ENCODE measurements at regions not wholly inside any gene's neighbourhood (a gene's known extent, or its start where the extent isn't known, plus 50 kb on each side); places are given as distances from the start of the nearest gene placed in this dataset.
"Not testable (repeated sequence)": the region's sequence is repeated elsewhere in the genome, so short reads cannot be mapped to it uniquely, and the experiment has no call there.

DNA sequence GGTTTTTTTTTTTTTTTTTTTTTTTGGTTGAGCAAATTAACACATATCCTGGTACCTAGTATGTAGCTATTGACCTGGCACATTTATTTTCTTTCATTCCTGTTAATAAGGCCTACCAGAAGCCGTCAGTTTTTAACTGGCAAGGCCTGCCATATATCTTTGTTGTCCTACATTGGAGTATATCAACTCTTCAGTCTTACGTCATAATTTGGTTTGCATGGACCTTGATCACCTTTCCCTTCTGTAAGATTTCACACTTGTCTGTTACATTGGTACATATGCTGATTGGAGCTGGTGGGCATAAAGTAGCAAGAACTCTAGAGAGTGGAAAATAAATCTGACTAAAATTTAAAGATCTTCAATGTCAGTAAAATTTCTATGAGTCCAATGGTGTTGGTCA is 1658.0 kb downstream of the C4orf33 start:
- Histone ChIP-seq H3K4me1 (ENCODE audit: control insufficient read depth, extremely low read depth, insufficient read depth, low read length) (no peaks in the 10 kb centered on the region), H3K4me2 (ENCODE audit: control insufficient read depth, extremely low read depth, insufficient read depth, low read depth, low read length) (no peak overlapping the region), H3K9me1 (ENCODE audit: control insufficient read depth, extremely low read depth, insufficient read depth, low read length) (no peaks in the 10 kb centered on the region), H4K20me1 (ENCODE audit: control insufficient read depth, extremely low read depth, insufficient read depth, low read length) (no peaks in the 10 kb centered on the region), H2AFZ (ENCODE audit: control insufficient read depth, low read length) (no peak overlapping the region), H3K27me3 (ENCODE audit: control insufficient read depth, extremely low read depth, insufficient read depth, low read length) (no peaks in the 10 kb centered on the region), H3K79me2 (ENCODE audit: control insufficient read depth, insufficient read depth, low read length) (no peaks in the 10 kb centered on the region), H3K27ac (ENCODE audit: control insufficient read depth, insufficient read depth, low read length) (no peak overlapping the region), H3K9me3 (ENCODE audit: control insufficient read depth, low read depth, low read length) (no peaks in the 10 kb centered on the region), H3K4me3 (ENCODE audit: control insufficient read depth in 2 of 3, extremely low read depth in 1 of 3, insufficient read depth in 2 of 3, low read depth in 1 of 3, low read length in 3 of 3) (no peak overlapping the region), H3K36me3 (ENCODE audit: control insufficient read depth in 2 of 2, extremely low read depth in 1 of 2, insufficient read depth in 2 of 2, low read length in 2 of 2) (no peaks in the 10 kb centered on the region), H3K9ac (ENCODE audit: control insufficient read depth, extremely low read depth, insufficient read depth, low read length) (no peak overlapping the region)
- dilution Hi-C loops (cut with MboI; ENCODE audit: extremely low pct_ligation_motif_present, low sequenced_read_pairs) = no loop called here
- FAIRE-seq = no peak
- DNase-seq (ENCODE audit: low read depth, low spot score) = no peak
- TF ChIP-seq EZH2 (IDR thresholded peaks at IDR 0.05; ENCODE audit: low read length) (no peak), CTCF (optimal IDR thresholded peaks at IDR 0.05 in 1 of 3, IDR thresholded peaks at IDR 0.05 in 1 of 3, conservative IDR thresholded peaks at IDR 0.05 in 1 of 3; ENCODE audit: extremely low read depth in 1 of 3, insufficient read depth in 2 of 3, low read length in 3 of 3) (no peak)

DNA sequence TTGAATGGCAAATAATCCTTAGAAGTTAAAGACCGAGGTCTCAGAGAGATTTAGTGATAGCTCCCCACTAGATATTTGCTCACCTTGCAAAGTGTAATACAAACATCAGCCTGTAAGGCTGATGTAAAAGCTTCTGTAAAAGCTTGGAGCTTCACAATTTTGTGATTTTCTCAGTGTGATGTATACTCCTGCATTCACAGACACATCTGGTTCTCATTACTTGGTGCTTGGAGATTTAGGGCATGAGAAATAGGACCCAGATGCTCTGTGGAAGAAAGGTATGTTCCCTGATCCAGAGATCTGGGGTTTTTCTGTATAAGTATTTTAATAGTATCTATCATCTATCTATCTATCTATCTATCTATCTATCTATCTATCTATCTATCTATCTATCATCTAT is 1664.3 kb downstream of the C4orf33 start:
- H3K9ac ChIP-seq (ENCODE audit: control insufficient read depth, extremely low read depth, insufficient read depth, low read length) = no peak overlapping the region
- H3K27ac ChIP-seq (ENCODE audit: control insufficient read depth, insufficient read depth, low read length) = no peak overlapping the region
- DNase-seq (ENCODE audit: low read depth, low spot score) (no peak), FAIRE-seq (no peak)
- H3K4me3 ChIP-seq (ENCODE audit: control insufficient read depth in 2 of 3, extremely low read depth in 1 of 3, insufficient read depth in 2 of 3, low read depth in 1 of 3, low read length in 3 of 3) = no peak overlapping the region
- dilution Hi-C loops (cut with MboI; ENCODE audit: extremely low pct_ligation_motif_present, low sequenced_read_pairs) = no loop called here
- no peaks in the 10 kb centered on the region for H4K20me1 ChIP-seq (ENCODE audit: control insufficient read depth, extremely low read depth, insufficient read depth, low read length)
- no peak overlapping the region for H2AFZ ChIP-seq (ENCODE audit: control insufficient read depth, low read length)
- TF ChIP-seq CTCF (optimal IDR thresholded peaks at IDR 0.05 in 1 of 3, IDR thresholded peaks at IDR 0.05 in 1 of 3, conservative IDR thresholded peaks at IDR 0.05 in 1 of 3; ENCODE audit: extremely low read depth in 1 of 3, insufficient read depth in 2 of 3, low read length in 3 of 3) = no peak
- H3K9me1 ChIP-seq (ENCODE audit: control insufficient read depth, extremely low read depth, insufficient read depth, low read length) = no peaks in the 10 kb centered on the region
- H3K27me3 ChIP-seq (ENCODE audit: control insufficient read depth, extremely low read depth, insufficient read depth, low read length) = no peaks in the 10 kb centered on the region
- H3K4me2 ChIP-seq (ENCODE audit: control insufficient read depth, extremely low read depth, insufficient read depth, low read depth, low read length) = no peak overlapping the region
- no peaks in the 10 kb centered on the region for H3K9me3 ChIP-seq (ENCODE audit: control insufficient read depth, low read depth, low read length)
- no peaks in the 10 kb centered on the region for H3K79me2 ChIP-seq (ENCODE audit: control insufficient read depth, insufficient read depth, low read length)
- no peaks in the 10 kb centered on the region for H3K4me1 ChIP-seq (ENCODE audit: control insufficient read depth, extremely low read depth, insufficient read depth, low read length)
- no peaks in the 10 kb centered on the region for H3K36me3 ChIP-seq (ENCODE audit: control insufficient read depth in 2 of 2, extremely low read depth in 1 of 2, insufficient read depth in 2 of 2, low read length in 2 of 2)

DNA sequence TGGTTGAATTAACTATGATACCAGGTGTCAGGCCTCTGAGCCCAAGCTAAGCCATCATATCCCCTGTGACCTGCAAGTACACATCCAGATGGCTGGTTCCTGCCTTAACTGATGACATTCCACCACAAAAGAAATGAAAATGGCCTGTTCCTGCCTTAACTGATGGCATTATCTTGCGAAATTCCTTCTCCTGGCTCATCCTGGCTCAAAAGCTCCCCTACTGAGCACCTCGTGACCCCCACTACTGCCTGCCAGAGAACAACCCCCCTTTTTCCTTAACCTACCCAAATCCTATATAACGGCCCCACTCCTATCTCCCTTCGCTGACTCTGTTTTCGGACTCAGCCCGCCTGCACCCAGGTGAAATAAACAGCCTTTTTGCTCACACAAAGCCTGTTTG is 1671.4 kb downstream of the C4orf33 start:
- H3K4me2 ChIP-seq (ENCODE audit: control insufficient read depth, extremely low read depth, insufficient read depth, low read depth, low read length); dilution Hi-C loops (cut with MboI; ENCODE audit: extremely low pct_ligation_motif_present, low sequenced_read_pairs); H3K36me3 ChIP-seq (ENCODE audit: control insufficient read depth in 2 of 2, extremely low read depth in 1 of 2, insufficient read depth in 2 of 2, low read length in 2 of 2); DNase-seq (ENCODE audit: low read depth, low spot score); H4K20me1 ChIP-seq (ENCODE audit: control insufficient read depth, extremely low read depth, insufficient read depth, low read length); FAIRE-seq; H3K4me3 ChIP-seq (ENCODE audit: control insufficient read depth in 2 of 3, extremely low read depth in 1 of 3, insufficient read depth in 2 of 3, low read depth in 1 of 3, low read length in 3 of 3); H3K9me3 ChIP-seq (ENCODE audit: control insufficient read depth, low read depth, low read length); H3K4me1 ChIP-seq (ENCODE audit: control insufficient read depth, extremely low read depth, insufficient read depth, low read length); H3K27ac ChIP-seq (ENCODE audit: control insufficient read depth, insufficient read depth, low read length); H2AFZ ChIP-seq (ENCODE audit: control insufficient read depth, low read length); H3K9me1 ChIP-seq (ENCODE audit: control insufficient read depth, extremely low read depth, insufficient read depth, low read length); H3K27me3 ChIP-seq (ENCODE audit: control insufficient read depth, extremely low read depth, insufficient read depth, low read length); H3K9ac ChIP-seq (ENCODE audit: control insufficient read depth, extremely low read depth, insufficient read depth, low read length); H3K79me2 ChIP-seq (ENCODE audit: control insufficient read depth, insufficient read depth, low read length): not testable (repeated sequence)

DNA sequence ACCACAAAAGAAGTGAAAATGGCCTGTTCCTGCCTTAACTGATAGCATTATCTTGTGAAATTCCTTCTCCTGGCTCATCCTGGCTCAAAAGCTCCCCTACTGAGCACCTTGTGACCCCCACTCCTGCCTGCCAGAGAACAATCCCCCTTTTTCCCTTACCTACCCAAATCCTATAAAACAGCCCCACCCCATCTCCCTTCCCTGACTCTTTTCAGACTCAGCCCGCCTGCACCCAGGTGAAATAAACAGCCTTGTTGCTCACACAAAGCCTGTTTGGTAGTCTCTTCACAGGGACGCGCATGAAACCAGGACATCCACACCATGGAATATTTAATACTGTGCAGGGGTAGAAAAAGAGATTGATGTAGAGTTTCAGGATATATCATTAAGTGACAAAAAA is 1677.0 kb downstream of the C4orf33 start:
- H3K27ac ChIP-seq (ENCODE audit: control insufficient read depth, insufficient read depth, low read length); FAIRE-seq; H3K9ac ChIP-seq (ENCODE audit: control insufficient read depth, extremely low read depth, insufficient read depth, low read length); H2AFZ ChIP-seq (ENCODE audit: control insufficient read depth, low read length); H4K20me1 ChIP-seq (ENCODE audit: control insufficient read depth, extremely low read depth, insufficient read depth, low read length); DNase-seq (ENCODE audit: low read depth, low spot score); H3K79me2 ChIP-seq (ENCODE audit: control insufficient read depth, insufficient read depth, low read length); H3K27me3 ChIP-seq (ENCODE audit: control insufficient read depth, extremely low read depth, insufficient read depth, low read length); H3K4me3 ChIP-seq (ENCODE audit: control insufficient read depth in 2 of 3, extremely low read depth in 1 of 3, insufficient read depth in 2 of 3, low read depth in 1 of 3, low read length in 3 of 3); H3K36me3 ChIP-seq (ENCODE audit: control insufficient read depth in 2 of 2, extremely low read depth in 1 of 2, insufficient read depth in 2 of 2, low read length in 2 of 2); dilution Hi-C loops (cut with MboI; ENCODE audit: extremely low pct_ligation_motif_present, low sequenced_read_pairs); H3K4me1 ChIP-seq (ENCODE audit: control insufficient read depth, extremely low read depth, insufficient read depth, low read length); H3K4me2 ChIP-seq (ENCODE audit: control insufficient read depth, extremely low read depth, insufficient read depth, low read depth, low read length); H3K9me3 ChIP-seq (ENCODE audit: control insufficient read depth, low read depth, low read length); H3K9me1 ChIP-seq (ENCODE audit: control insufficient read depth, extremely low read depth, insufficient read depth, low read length): not testable (repeated sequence)
